IMR-90 (cell line): ENCODE measurements at regions not wholly inside any gene's neighbourhood (a gene's known extent, or its start where the extent isn't known, plus 50 kb on each side); places are given as distances from the start of the nearest gene placed in this dataset.

Experiments
- ATAC-seq: fragments of 200-7000 bp; cut with Tn5 transposase; 2 replicates; pipeline ENCODE4 v1.9.1; 2020; ENCODE audit warnings: low read depth, mild to moderate bottlenecking, moderate library complexity
- BruUV-seq: library from RNA; stranded (reverse); fragments of 400-500 nt; replicated peaks from 2 replicates; lab custom pipeline; 2021; lab: Mats Ljungman, UMichigan
- CTCF ChIA-PET: fragments of 300-600 bp; formaldehyde crosslinking; extraction: SDS; loops from one replicate; lab custom pipeline; 2021; ENCODE audit warnings: antibody characterized with exemption; lab: Yijun Ruan, JAX
- POLR2A ChIA-PET: fragments of 300-600 bp; sonication (Branson Sonifier 250); formaldehyde crosslinking; loops from one replicate; lab custom pipeline; 2022; ENCODE audit warnings: antibody characterized with exemption; ENCODE audit not compliant: unreplicated experiment; lab: Charles Lee
- DNase-seq: peaks from one replicate; pipeline ENCODE4 v3.0.0; 2013
- H2AFZ ChIP-seq: replicated peaks from 2 replicates; pipeline ENCODE3; 2013; ENCODE audit warnings: low read length, mild to moderate bottlenecking; ENCODE audit not compliant: poor library complexity
- H2AK5ac ChIP-seq: 2 replicates; pipeline ENCODE4 v1.6.1; 2013; ENCODE audit warnings: low read depth, low read length, inconsistent platforms
- H2AK9ac ChIP-seq: replicated peaks from 2 replicates; pipeline ENCODE3; 2013; ENCODE audit warnings: mild to moderate bottlenecking, low read depth, low read length, moderate library complexity; ENCODE audit not compliant: poor library complexity
- H2BK120ac ChIP-seq: 2 replicates; pipeline ENCODE4 v1.6.1; 2013; ENCODE audit warnings: low read depth, low read length, inconsistent platforms
- H2BK15ac ChIP-seq: 3 replicates; pipeline ENCODE4 v1.6.1; 2013; ENCODE audit warnings: low read depth, low read length, inconsistent platforms
- H2BK20ac ChIP-seq: 2 replicates; pipeline ENCODE4 v1.6.1; 2013; ENCODE audit warnings: low read depth, mild to moderate bottlenecking, inconsistent platforms, low read length, moderate library complexity
- H2BK5ac ChIP-seq: 2 replicates; pipeline ENCODE4 v1.6.1; 2013; ENCODE audit warnings: mild to moderate bottlenecking, low read depth, low read length, inconsistent platforms; ENCODE audit not compliant: poor library complexity, severe bottlenecking
- H3K14ac ChIP-seq: replicated peaks from 2 replicates; pipeline ENCODE4 v1.6.1; 2013; ENCODE audit warnings: low read depth, low read length, inconsistent platforms
- H3K18ac ChIP-seq: 2 replicates; pipeline ENCODE4 v1.6.1; 2013; ENCODE audit warnings: low read depth, low read length, control low read depth
- H3K23ac ChIP-seq: 2 replicates; pipeline ENCODE4 v1.6.1; 2013; ENCODE audit warnings: low read depth, low read length, inconsistent platforms
- H3K27ac ChIP-seq: 2 replicates; pipeline ENCODE4 v1.5.1; 2013; ENCODE audit warnings: mild to moderate bottlenecking, control low read depth, low read length; ENCODE audit not compliant: insufficient read depth
- H3K27me3 ChIP-seq: 2 replicates; pipeline ENCODE4 v1.6.1; 2013; ENCODE audit warnings: low read length; ENCODE audit not compliant: control insufficient read depth, insufficient read depth
- H3K36me3 ChIP-seq: 2 replicates; pipeline ENCODE4 v1.6.1; 2013; ENCODE audit warnings: low read length, mixed read lengths; ENCODE audit not compliant: control insufficient read depth, insufficient read depth
- H3K4ac ChIP-seq: 2 replicates; pipeline ENCODE4 v1.6.1; 2013; ENCODE audit warnings: low read depth, low read length, inconsistent platforms
- H3K4me1 ChIP-seq: 2 replicates; pipeline ENCODE4 v1.6.1; 2013; ENCODE audit warnings: low read length, mixed read lengths; ENCODE audit not compliant: control insufficient read depth, insufficient read depth
- H3K4me2 ChIP-seq: 2 replicates; pipeline ENCODE4 v1.6.1; 2013; ENCODE audit warnings: low read depth, mild to moderate bottlenecking, control low read depth, low read length, moderate library complexity
- H3K4me3 ChIP-seq: 2 replicates; pipeline ENCODE4 v1.5.1; 2013; ENCODE audit warnings: low read depth, mild to moderate bottlenecking, control low read depth, low read length, moderate library complexity; ENCODE audit not compliant: insufficient read depth
- H3K56ac ChIP-seq: 2 replicates; pipeline ENCODE4 v1.6.1; 2013; ENCODE audit warnings: low read length, inconsistent platforms; ENCODE audit not compliant: insufficient read depth; ENCODE audit errors: extremely low read depth
- H3K79me1 ChIP-seq, 2 experiments: 2 replicates each; pipeline ENCODE4 v1.6.1; 2013; ENCODE audit warnings: low read length in 2 of 2, inconsistent platforms in 1 of 2, low read depth in 1 of 2
- H3K9ac ChIP-seq: 2 replicates; pipeline ENCODE4 v1.6.1; 2013; ENCODE audit warnings: low read depth, low read length, control low read depth
- H3K9me1 ChIP-seq: 2 replicates; pipeline ENCODE4 v1.6.1; 2013; ENCODE audit warnings: low read length, inconsistent platforms; ENCODE audit not compliant: insufficient read depth
- H3K9me3 ChIP-seq: 2 replicates; pipeline ENCODE4 v1.6.1; 2013; ENCODE audit warnings: low read length; ENCODE audit not compliant: control insufficient read depth, insufficient read depth
- H4K20me1 ChIP-seq: 2 replicates; pipeline ENCODE4 v1.6.1; 2013; ENCODE audit warnings: low read length, inconsistent platforms; ENCODE audit not compliant: insufficient read depth
- H4K5ac ChIP-seq: 2 replicates; pipeline ENCODE4 v1.6.1; 2013; ENCODE audit warnings: mild to moderate bottlenecking, low read depth, low read length, control low read depth
- H4K8ac ChIP-seq, 2 experiments: 2 replicates each; pipeline ENCODE4 v1.6.1; 2013; ENCODE audit warnings: low read depth in 2 of 2, low read length in 2 of 2, control low read depth in 1 of 2, inconsistent platforms in 1 of 2
- H4K91ac ChIP-seq: 2 replicates; pipeline ENCODE4 v1.6.1; 2013; ENCODE audit warnings: low read depth, low read length, inconsistent platforms; ENCODE audit not compliant: insufficient read depth
- BHLHE40 ChIP-seq: fragments of 150-350 bp; IDR thresholded peaks from 2 replicates; pipeline ENCODE4 v1.6.1; 2016; ENCODE audit warnings: mild to moderate bottlenecking, low read depth, low read length
- CEBPB ChIP-seq: IDR thresholded peaks from 2 replicates; pipeline ENCODE4 v1.6.1; 2012; ENCODE audit warnings: low read depth, low read length, improper control_type of control experiment
- POLR2A ChIP-seq: IDR thresholded peaks from 2 replicates; pipeline ENCODE4 v1.6.1; 2012; ENCODE audit warnings: mild to moderate bottlenecking, low read depth, low read length
- RAD21 ChIP-seq: IDR thresholded peaks from 2 replicates; pipeline ENCODE4 v1.6.1; 2012; ENCODE audit warnings: low read length, improper control_type of control experiment
- SMC3 ChIP-seq: fragments of 150-350 bp; IDR thresholded peaks from 2 replicates; pipeline ENCODE4 v1.6.1; 2016; ENCODE audit warnings: low read depth, mild to moderate bottlenecking, antibody characterized with exemption, low read length, moderate library complexity
- WGBS, 2 experiments: methylation state at CpG; one replicate each; pipeline versions ENCODE4 v1.1.5 to v1.1.7; 2013; ENCODE audit warnings: missing lambda C conversion rate in 2 of 2; ENCODE audit not compliant: insufficient read length in 1 of 2; ENCODE audit errors: extremely low coverage in 2 of 2; 5-methylcytosine and 5-hydroxymethylcytosine counted together
- dilution Hi-C: fragments of 300-500 bp; cut with HindIII; formaldehyde crosslinking; loops from one replicate; pipeline ENCODE4 v1.14.3; 2018; ENCODE audit warnings: low sequenced_read_pairs; ENCODE audit not compliant: unreplicated experiment
- in situ Hi-C: fragments of 300-500 bp; cut with MboI; formaldehyde crosslinking; loops from 3 replicates; pipeline ENCODE4 v1.14.3; 2019; ENCODE audit warnings: low sequenced_read_pairs, inconsistent platforms, mixed read lengths
- intact Hi-C: fragments of 100-400 bp; cut with micrococcal nuclease; formaldehyde crosslinking; loops from 2 replicates; pipeline ENCODE4 v1.10.0; 2022

DNA sequence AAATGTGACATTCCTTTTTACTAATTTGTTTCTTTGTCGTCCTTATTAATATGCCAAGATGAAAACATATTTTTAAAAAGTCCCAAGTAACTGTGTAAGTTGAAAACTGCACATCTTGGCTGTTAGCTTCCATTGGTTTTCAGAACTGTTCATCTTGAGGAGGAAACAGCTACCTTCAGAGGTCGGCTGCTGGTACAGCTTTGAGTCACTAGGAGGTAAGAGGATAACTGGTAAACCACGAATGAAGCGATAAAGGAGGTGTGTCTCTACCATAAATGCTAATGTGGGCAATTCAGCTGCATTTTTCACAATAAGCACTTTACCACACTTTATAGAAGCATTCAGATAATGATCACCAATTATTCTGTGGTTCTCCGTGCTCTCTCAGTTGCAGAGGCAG, 137.5 kb upstream of the KRAS start:
- TF ChIP-seq CEBPB, result no peak
- no peak for TF ChIP-seq SMC3
- TF ChIP-seq POLR2A, result no peak
- no peak for TF ChIP-seq RAD21
- TF ChIP-seq BHLHE40, result no peak
- Histone ChIP-seq H4K5ac (no peak overlapping the region), H3K4me3 (no peak overlapping the region), H3K23ac (no peak overlapping the region), H3K14ac (no peak overlapping the region), H2AK5ac (peak overlapping the region; percentile 85), H3K56ac (no peak overlapping the region), H4K20me1 (no peaks in the 10 kb centered on the region), H3K79me1 (peaks cover 9 to 18% of the 10 kb centered on the region in 2 experiments), H3K27ac (no peak overlapping the region), H4K8ac (no peak overlapping the region), H3K4ac (peak overlapping the region; percentile 34; the same call in 1 of the 2 replicates), H2BK20ac (0 out of 2 replicates have a peak overlapping the region, but pooled peaks have one; percentile 46), H3K9ac (no peak overlapping the region), H3K4me2 (no peak overlapping the region), H3K36me3 (no peaks in the 10 kb centered on the region), H3K9me3 (no peaks in the 10 kb centered on the region), H2AK9ac (no peak overlapping the region), H4K91ac (peak overlapping the region; percentile 70; the same call in 1 of the 2 replicates), H2AFZ (no peak overlapping the region), H2BK15ac (0 out of 3 replicates have a peak overlapping the region, but pooled peaks have one; percentile 34), H2BK120ac (peak overlapping the region; percentile 17; the same call in 1 of the 2 replicates), H3K27me3 (no peaks in the 10 kb centered on the region), H3K4me1 (no peaks in the 10 kb centered on the region; the same call in 1 of the 2 replicates), H3K9me1 (peaks cover 6% of the 10 kb centered on the region), H2BK5ac (no peak overlapping the region), H3K18ac (no peak overlapping the region)
- dilution Hi-C loops (no loop called here), in situ Hi-C loops (no loop called here), intact Hi-C loops (no loop called here)
- ATAC-seq, result no peak
- DNase-seq, result peak; percentile 25
- WGBS, 2 experiments, result no CpG with 5 or more reads among the region's 5 CpGs
- ChIA-PET CTCF (interaction anchor here (1.1 to 1.9 kb wide), 5 partner anchors 172 to 397 kb away, joined by 3 to 7 read pairs (median 5); no protein-coding TSS in a partner anchor), POLR2A (no interaction called here)
- no TSS peak for BruUV-seq
